ENCODE measurements at regions not wholly inside any gene's neighbourhood (a gene's known extent, or its start where the extent isn't known, plus 50 kb on each side); places are given as distances from the start of the nearest gene placed in this dataset.

- DNase-seq: no peak
These were observed 912.9 kb upstream of the SEMA6A start for GRCh38 chr5:117487556-117487955.

GRCh38 chr5:117486879-117487391, 912.3 kb upstream of the SEMA6A start:
- DNase-seq: no peak

- no peak for DNase-seq
These were observed 911.6 kb upstream of the SEMA6A start for GRCh38 chr5:117486261-117486660.

GRCh38 chr5:117475919-117476318, 901.3 kb upstream of the SEMA6A start:
- DNase-seq: no peak

- peak; percentile 11 for DNase-seq
These were observed 898.5 kb upstream of the SEMA6A start for GRCh38 chr5:117473165-117473564.

DNA sequence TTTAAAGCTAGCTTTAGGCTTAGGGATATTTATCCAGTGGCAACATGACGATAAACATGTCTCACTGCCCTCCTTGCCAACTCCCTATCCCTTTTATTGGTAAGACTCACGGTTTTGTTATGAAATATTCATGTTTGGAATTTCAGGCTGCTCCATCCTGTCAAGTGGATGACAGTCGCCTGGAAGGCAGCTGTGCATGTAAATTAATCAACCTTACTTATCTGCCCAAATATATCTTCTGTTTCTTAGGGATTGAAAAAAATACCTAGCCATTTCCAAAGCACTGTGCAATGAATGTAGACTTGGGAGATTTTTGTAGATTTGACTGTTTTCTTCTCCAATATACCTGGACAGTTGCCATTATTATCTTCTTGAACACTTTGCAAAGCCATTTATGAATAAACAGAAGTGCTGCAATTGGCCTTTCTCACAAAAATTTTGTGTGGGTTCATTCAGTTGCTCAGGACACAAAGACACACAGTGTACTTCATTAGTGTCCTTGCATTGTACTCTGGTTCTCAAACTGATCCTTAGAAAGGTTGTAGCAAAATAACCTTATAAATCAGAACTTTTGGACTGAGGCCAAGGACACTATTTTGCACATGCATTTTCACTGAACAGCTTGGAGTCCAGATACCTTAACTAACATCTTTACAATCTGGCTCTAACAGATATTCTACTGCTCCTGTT, 889.4 kb upstream of the SEMA6A start:
- DNase-seq: peak; percentile 1

DNA sequence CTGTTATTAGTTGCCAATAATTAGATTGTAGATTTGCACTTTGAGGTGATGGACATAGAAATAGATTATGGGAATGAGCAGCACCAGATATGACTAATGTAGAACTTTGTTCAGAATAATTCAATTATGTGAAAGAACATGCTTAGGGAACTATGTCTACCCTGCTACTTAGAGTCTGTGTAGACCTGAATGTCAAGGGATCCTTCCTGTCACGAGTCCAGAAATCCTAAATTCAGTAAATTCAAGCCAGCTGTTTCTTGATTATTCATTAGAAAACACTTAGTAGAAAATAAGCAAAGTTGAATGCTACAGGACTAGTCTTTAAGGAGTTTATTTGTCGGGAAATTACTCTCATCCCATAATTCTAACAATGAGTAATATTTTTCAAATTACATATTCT, 887.3 kb upstream of the SEMA6A start:
- DNase-seq: peak; percentile 11

DNA sequence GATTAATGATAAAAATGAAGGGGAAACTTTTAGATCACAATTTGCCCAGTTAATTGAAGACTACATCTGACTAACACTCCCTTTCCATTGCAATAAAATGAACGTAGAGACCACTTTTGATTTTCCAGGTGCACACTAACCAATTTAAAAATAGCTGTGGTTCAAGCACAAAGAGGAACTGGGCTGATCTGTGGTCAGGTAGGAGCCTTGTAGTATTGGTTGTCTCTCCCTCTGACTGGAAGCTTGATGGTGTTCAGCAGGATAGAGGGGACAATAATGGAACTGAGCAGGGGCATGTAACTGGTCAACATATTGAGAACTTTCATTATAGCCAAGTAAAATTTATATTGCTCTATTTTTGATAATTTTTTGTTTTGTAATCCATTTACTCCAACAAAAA, 886.8 kb upstream of the SEMA6A start:
- no peak for DNase-seq

DNA sequence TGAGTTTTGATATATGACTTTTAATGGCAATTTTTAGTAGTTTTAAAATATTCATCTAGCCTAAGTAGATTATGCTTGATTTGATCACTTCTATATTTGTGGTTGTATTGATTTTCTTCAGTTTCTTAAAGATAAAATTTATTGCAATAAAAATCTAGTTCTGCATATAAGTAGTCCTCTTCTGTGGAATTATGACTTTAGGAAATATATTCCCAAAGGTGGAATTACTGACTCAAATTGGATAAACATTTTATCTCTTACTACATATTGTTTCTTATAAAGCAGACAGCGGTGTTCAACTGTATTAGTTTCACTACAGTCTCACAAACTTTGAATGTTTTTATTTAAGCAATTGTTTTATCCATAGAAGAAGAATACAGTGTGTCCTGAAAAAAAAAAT, 883.0 kb upstream of the SEMA6A start:
- peak; percentile 1 for DNase-seq

GRCh38 chr5:117456866-117457470, 882.3 kb upstream of the SEMA6A start:
- peak; percentile 10 for DNase-seq

GRCh38 chr5:117455236-117456233, 880.9 kb upstream of the SEMA6A start:
- DNase-seq: no peak

DNA sequence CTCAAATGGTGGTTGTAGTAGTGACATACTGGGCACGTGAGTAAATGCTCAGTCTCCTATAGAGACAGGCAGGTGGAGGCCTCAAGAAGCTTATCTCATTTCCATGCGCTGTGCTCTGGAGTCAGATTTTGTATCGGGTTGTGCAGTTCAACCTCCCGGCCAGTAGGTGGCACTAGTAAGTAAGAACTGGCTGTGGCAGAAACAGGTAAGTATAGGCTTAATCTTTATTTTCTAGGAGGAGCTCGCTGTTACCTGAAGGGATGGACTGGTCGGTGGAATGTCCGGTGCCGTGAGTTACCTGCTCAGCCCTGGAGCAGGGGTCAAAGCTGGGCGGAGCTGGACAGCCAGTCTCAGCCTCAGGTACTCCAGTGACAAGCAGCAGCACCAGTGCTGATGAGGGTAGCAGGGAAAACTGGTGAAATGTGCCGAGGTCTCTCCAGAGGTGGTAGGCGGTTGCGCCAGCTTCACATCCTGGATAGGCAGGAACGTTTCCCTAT, 880.1 kb upstream of the SEMA6A start:
- DNase-seq: no peak

DNA sequence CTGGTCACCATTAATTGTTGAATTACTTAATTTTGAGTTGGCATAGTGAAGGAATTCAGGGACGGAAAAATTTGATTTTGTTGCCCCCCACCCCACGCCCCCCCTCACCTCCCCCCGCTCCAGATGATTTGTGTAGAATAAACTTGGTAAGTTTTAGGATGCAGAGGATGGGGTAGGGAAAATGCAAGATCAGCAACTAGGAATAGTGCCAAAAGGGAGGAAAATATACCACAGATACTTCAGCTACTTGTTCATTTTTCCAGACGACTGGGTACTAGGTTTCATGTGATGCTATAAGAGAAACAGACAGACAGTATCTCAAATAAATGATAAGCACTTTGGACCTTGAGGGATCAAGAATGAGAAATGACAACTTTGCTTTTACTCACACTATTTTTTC, 862.2 kb upstream of the SEMA6A start:
- DNase-seq: no peak

GRCh38 chr5:117435203-117435602, 860.6 kb upstream of the SEMA6A start:
- DNase-seq: no peak

DNA sequence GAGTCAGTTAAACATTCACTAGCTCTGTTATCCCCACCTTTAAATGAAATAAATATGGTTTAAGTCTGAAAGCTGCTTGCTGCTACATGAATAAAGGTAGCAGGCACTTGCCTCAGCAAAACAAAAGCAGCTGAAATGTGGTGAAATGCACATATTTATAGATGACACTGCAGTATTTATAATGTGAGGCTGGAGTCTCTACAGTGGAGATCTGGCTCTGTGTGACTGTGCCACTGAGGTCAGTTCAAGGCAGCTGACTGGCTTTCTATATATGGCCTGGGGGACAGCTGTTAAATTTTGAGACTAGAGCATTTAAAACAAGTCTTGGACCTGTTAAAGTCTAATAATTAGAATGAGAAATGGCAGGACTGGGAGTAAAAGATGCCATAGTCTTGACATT, 859.6 kb upstream of the SEMA6A start:
- DNase-seq: no peak

- no peak for DNase-seq
These were observed 859.2 kb upstream of the SEMA6A start for GRCh38 chr5:117433818-117434217.

DNA sequence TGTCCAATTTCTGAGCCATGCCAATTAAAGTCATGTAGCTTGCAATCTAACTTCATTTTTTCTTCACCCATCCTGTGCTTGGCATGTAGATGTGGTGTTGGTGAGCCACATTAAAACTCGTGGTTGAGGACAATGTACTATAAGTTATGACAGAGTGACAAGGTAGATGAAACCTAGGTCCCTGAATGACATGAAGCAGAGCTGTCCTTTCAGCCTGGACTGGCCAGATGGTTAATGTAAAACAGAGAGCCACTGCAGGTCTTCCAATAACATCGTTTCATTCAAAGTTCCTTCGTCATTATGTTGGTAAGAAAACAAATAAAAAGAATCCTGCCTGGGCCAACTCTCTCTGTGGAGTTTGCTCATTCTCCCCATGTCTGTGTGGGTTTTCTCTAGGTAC, 856.5 kb upstream of the SEMA6A start:
- no peak for DNase-seq

GRCh38 chr5:117425163-117425562, 850.5 kb upstream of the SEMA6A start:
- DNase-seq: no peak

GRCh38 chr5:117424559-117424958, 849.9 kb upstream of the SEMA6A start:
- no peak for DNase-seq

DNA sequence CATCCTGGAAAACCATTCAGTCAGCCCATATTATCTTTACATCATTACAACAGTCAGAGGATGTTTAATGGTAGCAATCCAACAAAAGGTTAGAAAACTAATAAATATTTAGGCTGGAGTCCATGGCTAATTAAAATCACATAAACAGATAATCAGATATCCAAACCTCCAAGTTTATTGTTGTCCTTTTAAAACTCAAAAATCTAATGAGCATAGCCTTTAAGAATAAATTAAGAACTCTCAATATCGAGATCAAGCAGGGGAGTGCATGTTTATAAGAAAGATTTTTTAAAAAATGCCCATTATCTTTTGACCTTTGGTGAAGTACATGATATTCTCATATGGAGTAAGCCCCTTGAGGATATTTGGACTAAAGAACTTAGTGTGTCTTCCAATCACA, 842.9 kb upstream of the SEMA6A start:
- DNase-seq: no peak

GRCh38 chr5:117414926-117415325, 840.3 kb upstream of the SEMA6A start:
- DNase-seq: no peak

DNA sequence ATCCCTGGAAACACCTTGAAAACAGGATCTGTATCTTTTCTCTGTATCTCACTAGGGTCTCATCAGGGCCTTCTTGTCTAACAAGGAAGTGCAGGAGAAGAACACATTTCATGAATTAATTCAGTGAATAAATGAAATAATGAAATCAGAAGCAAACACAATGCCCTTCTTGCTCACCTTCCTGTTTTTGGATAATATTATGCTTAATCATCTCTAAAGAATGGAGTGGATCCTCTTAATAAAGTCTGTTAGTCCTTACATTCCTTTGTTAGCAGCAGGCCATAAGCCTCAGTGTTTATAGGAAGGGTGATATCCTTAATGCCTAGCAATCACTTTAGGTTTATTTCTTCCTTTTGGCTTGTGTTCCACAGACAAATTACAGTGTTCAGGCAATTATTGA, 837.1 kb upstream of the SEMA6A start:
- DNase-seq: no peak

DNA sequence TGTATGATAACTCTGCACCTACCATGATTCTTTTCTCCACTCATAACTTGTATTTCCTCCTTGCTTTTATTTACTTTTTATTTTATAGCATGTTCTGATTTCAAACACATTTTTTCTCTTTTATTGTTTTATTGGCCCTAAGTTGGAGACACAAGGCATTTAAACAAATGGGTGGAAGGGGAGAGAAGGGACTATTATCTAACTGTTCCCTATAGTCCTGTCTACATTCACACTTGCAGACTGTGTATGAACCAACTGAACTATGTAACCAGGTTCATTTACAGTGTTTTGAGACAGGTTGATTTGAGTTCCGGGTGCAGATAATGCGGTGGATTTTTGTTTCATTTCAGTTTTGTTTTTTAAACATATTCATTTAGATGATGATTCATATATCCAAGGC, 830.6 kb upstream of the SEMA6A start:
- DNase-seq: no peak

Data from skin of body (tissue), 1 donor.